Colon (tissue), 2 donors: ENCODE measurements at regions not wholly inside any gene's neighbourhood (a gene's known extent, or its start where the extent isn't known, plus 50 kb on each side); places are given as distances from the start of the nearest gene placed in this dataset.

Experiments used
- FAIRE-seq: peaks from 2 replicates; lab custom pipeline; 2012; peaks lifted over from hg19 to GRCh38; lab: Jason Lieb, UNC
- donor health status: control.
- donor health status: control.

GRCh38 chr12:3991798-3992580 is 118.8 kb upstream of the PARP11 start:
- no peak for FAIRE-seq

- FAIRE-seq = no peak
Measured at GRCh38 chr12:3990501-3991280, 117.5 kb upstream of the PARP11 start.

GRCh38 chr12:3989218-3989550 is 116.0 kb upstream of the PARP11 start:
- no peak for FAIRE-seq

GRCh38 chr12:3988519-3989217 is 115.5 kb upstream of the PARP11 start:
- FAIRE-seq = no peak

GRCh38 chr12:3987571-3987970 is 114.4 kb upstream of the PARP11 start:
- no peak for FAIRE-seq

GRCh38 chr12:3980504-3981272 is 107.5 kb upstream of the PARP11 start:
- no peak for FAIRE-seq

- no peak for FAIRE-seq
Measured at GRCh38 chr12:3977621-3978020, 104.4 kb upstream of the PARP11 start.

- FAIRE-seq = no peak
Measured at GRCh38 chr12:3976351-3976938, 103.2 kb upstream of the PARP11 start.

GRCh38 chr12:3975652-3976051 is 102.5 kb upstream of the PARP11 start:
- no peak for FAIRE-seq

- no peak for FAIRE-seq
Measured at GRCh38 chr12:3974883-3975282, 101.7 kb upstream of the PARP11 start.

GRCh38 chr12:3973973-3974644 is 100.9 kb upstream of the PARP11 start:
- no peak for FAIRE-seq

- no peak for FAIRE-seq
Measured at GRCh38 chr12:3973269-3973884, 100.2 kb upstream of the PARP11 start.

- FAIRE-seq = no peak
Measured at GRCh38 chr12:3972576-3972975, 99.4 kb upstream of the PARP11 start.

- no peak for FAIRE-seq
Measured at GRCh38 chr12:3968523-3968922, 95.3 kb upstream of the PARP11 start.

GRCh38 chr12:3967556-3968160 is 94.5 kb upstream of the PARP11 start:
- FAIRE-seq = no peak

GRCh38 chr12:3966376-3966775 is 93.2 kb upstream of the PARP11 start:
- FAIRE-seq = no peak

GRCh38 chr12:3965046-3965445 is 91.8 kb upstream of the PARP11 start:
- FAIRE-seq = no peak

GRCh38 chr12:3964439-3964838 is 91.2 kb upstream of the PARP11 start:
- FAIRE-seq = no peak

GRCh38 chr12:3962631-3963483 is 89.7 kb upstream of the PARP11 start:
- no peak for FAIRE-seq
